T-cell (primary cell): ENCODE measurements at regions not wholly inside any gene's neighbourhood (a gene's known extent, or its start where the extent isn't known, plus 50 kb on each side); places are given as distances from the start of the nearest gene placed in this dataset.

Source experiments
- ATAC-seq, 4 experiments: fragments of 200-7000 bp in 3 of 4; fragments of 150-1000 bp in 1 of 4; cut with Tn5 transposase; replicated peaks in 1 of 4; 1 replicate in 3 of 4; 2 replicates in 1 of 4; pipeline ENCODE4 v1.10.0; 2021; ENCODE audit warnings: moderate library complexity in 3 of 4, mild to moderate bottlenecking in 2 of 4, moderate number of reproducible peaks in 1 of 4
- CTCF ChIA-PET, 2 donors: fragments of 300-600 bp; sonication (Branson Sonifier 250); formaldehyde crosslinking; loops; one replicate each; lab custom pipeline; 2022; ENCODE audit warnings: antibody characterized with exemption in 2 of 2; lab: Charles Lee
- POLR2A ChIA-PET, 2 donors: fragments of 300-600 bp; sonication (Branson Sonifier 250); formaldehyde crosslinking; loops; one replicate each; lab custom pipeline; 2022; ENCODE audit warnings: antibody characterized with exemption in 2 of 2; lab: Charles Lee
- DNase-seq, 35 experiments: peaks; one replicate each; pipeline versions ENCODE4 v3.0.0 to v3.0.0-alpha.2; 2013 to 2023
- H3K27ac ChIP-seq: one replicate; pipeline ENCODE4 v1.5.1; 2013; ENCODE audit warnings: low read length
- H3K27me3 ChIP-seq, 2 experiments: replicated peaks in 1 of 2; 1 replicate in 1 of 2; 2 replicates in 1 of 2; pipeline versions ENCODE4 v1.6.1 to v1.7.0; 2013; ENCODE audit warnings: low read length in 1 of 2, mixed read lengths in 1 of 2; ENCODE audit not compliant: control insufficient read depth in 2 of 2, insufficient read depth in 2 of 2; ENCODE audit errors: extremely low read depth in 1 of 2
- H3K36me3 ChIP-seq, 2 donors: 1 replicate in 1 of 2; 2 replicates in 1 of 2; pipeline versions ENCODE4 v1.6.1 to v1.7.0; 2013; ENCODE audit warnings: low read length in 1 of 2; ENCODE audit not compliant: control insufficient read depth in 2 of 2, insufficient read depth in 1 of 2; ENCODE audit errors: extremely low read depth in 1 of 2
- H3K4me1 ChIP-seq, 2 experiments: 1 replicate in 1 of 2; 2 replicates in 1 of 2; pipeline versions ENCODE4 v1.6.1 to v1.7.0; 2013; ENCODE audit warnings: low read length in 2 of 2, mixed read lengths in 1 of 2; ENCODE audit not compliant: insufficient read depth in 2 of 2, control insufficient read depth in 1 of 2; ENCODE audit errors: extremely low read depth in 1 of 2
- H3K4me3 ChIP-seq, 2 donors: 1 replicate in 1 of 2; 2 replicates in 1 of 2; pipeline versions ENCODE4 v1.5.1 to v1.7.0; 2013; ENCODE audit warnings: mild to moderate bottlenecking in 2 of 2, low read length in 1 of 2, moderate library complexity in 1 of 2; ENCODE audit not compliant: control insufficient read depth in 1 of 2; ENCODE audit errors: extremely low read depth in 1 of 2
- H3K9me3 ChIP-seq: 2 replicates; pipeline ENCODE4 v1.7.0; 2013
- H3K27ac Mint-ChIP-seq, 2 donors: one replicate each; pipeline ENCODE4 v1.8.0; 2020 to 2021; ENCODE audit warnings: mild to moderate bottlenecking in 2 of 2, mixed read lengths in 2 of 2
- H3K27me3 Mint-ChIP-seq, 2 donors: one replicate each; pipeline ENCODE4 v1.8.0; 2021 to 2022; ENCODE audit warnings: mixed read lengths in 2 of 2
- H3K36me3 Mint-ChIP-seq: one replicate; pipeline ENCODE4 v1.8.0; 2021; ENCODE audit warnings: mixed read lengths
- H3K4me1 Mint-ChIP-seq, 3 donors: one replicate each; pipeline ENCODE4 v1.8.0; 2020 to 2022; ENCODE audit warnings: mixed read lengths in 3 of 3, mild to moderate bottlenecking in 1 of 3
- H3K4me3 Mint-ChIP-seq, 3 donors: one replicate each; pipeline ENCODE4 v1.8.0; 2020 to 2022; ENCODE audit warnings: mild to moderate bottlenecking in 3 of 3, mixed read lengths in 3 of 3, moderate library complexity in 3 of 3
- H3K9me3 Mint-ChIP-seq, 3 donors: one replicate each; pipeline ENCODE4 v1.8.0; 2020 to 2022; ENCODE audit warnings: mixed read lengths in 3 of 3
- WGBS: methylation state at CpG from one replicate; pipeline ENCODE4 v1.1.5; 2013; ENCODE audit warnings: missing lambda C conversion rate; ENCODE audit not compliant: insufficient coverage; 5-methylcytosine and 5-hydroxymethylcytosine counted together

- no peaks in the 10 kb centered on the region for H3K36me3 Mint-ChIP-seq
- Histone ChIP-seq H3K9me3 (no peaks in the 10 kb centered on the region), H3K27me3 (peaks cover 0 to 2% of the 10 kb centered on the region in 2 experiments), H3K36me3 (no peaks in the 10 kb centered on the region), H3K4me3 (no peak overlapping the region), H3K4me1 (no peaks in the 10 kb centered on the region), H3K27ac (no peak overlapping the region)
- no peak overlapping the region for H3K27ac Mint-ChIP-seq
- 58% methylated on average over 10 of the region's 10 CpGs for WGBS
- no peak overlapping the region for H3K4me3 Mint-ChIP-seq
- no peaks in the 10 kb centered on the region for H3K9me3 Mint-ChIP-seq
- DNase-seq (peak in 1 of 35 experiments; percentile 9), ATAC-seq (no peak)
- ChIA-PET POLR2A (no interaction called here), CTCF (no interaction called here)
- H3K4me1 Mint-ChIP-seq, result no peaks in the 10 kb centered on the region
- peaks cover 0 to 3% of the 10 kb centered on the region in 2 donors for H3K27me3 Mint-ChIP-seq
These were observed 92.3 kb downstream of the TUBA3C start for GRCh38 chr13:19089315-19089714.

- H3K27ac ChIP-seq, result no peak overlapping the region
- H3K36me3 Mint-ChIP-seq, result no peaks in the 10 kb centered on the region
- H3K9me3 ChIP-seq, result no peaks in the 10 kb centered on the region
- ChIA-PET POLR2A (no interaction called here), CTCF (no interaction called here)
- H3K4me3 ChIP-seq, result peak overlapping the region in 1 of 2 donors; percentile 19
- peaks cover 0 to 3% of the 10 kb centered on the region in 2 donors for H3K27me3 Mint-ChIP-seq
- no peak for ATAC-seq
- H3K4me1 Mint-ChIP-seq, result no peaks in the 10 kb centered on the region
- H3K4me3 Mint-ChIP-seq, result no peak overlapping the region
- no peaks in the 10 kb centered on the region for H3K36me3 ChIP-seq
- H3K9me3 Mint-ChIP-seq, result no peaks in the 10 kb centered on the region
- DNase-seq, result no peak
- peaks cover 0 to 2% of the 10 kb centered on the region in 2 experiments for H3K27me3 ChIP-seq
- 74% methylated on average over 7 of the region's 8 CpGs for WGBS
- H3K4me1 ChIP-seq, result no peaks in the 10 kb centered on the region
- no peak overlapping the region for H3K27ac Mint-ChIP-seq
These were observed 93.2 kb downstream of the TUBA3C start for GRCh38 chr13:19088416-19088815.

- no peaks in the 10 kb centered on the region for H3K4me1 ChIP-seq
- no peak overlapping the region for H3K27ac ChIP-seq
- Mint-ChIP-seq H3K4me1 (no peaks in the 10 kb centered on the region), H3K36me3 (no peaks in the 10 kb centered on the region), H3K27me3 (peaks cover 0 to 3% of the 10 kb centered on the region in 2 donors), H3K27ac (no peak overlapping the region), H3K4me3 (no peak overlapping the region), H3K9me3 (peaks cover 0 to 9% (median 0%) of the 10 kb centered on the region in 3 donors)
- H3K27me3 ChIP-seq, result peaks cover 0 to 2% of the 10 kb centered on the region in 2 experiments
- no peak for ATAC-seq
- no peak for DNase-seq
- ChIA-PET POLR2A (no interaction called here), CTCF (no interaction called here)
- H3K9me3 ChIP-seq, result no peaks in the 10 kb centered on the region
- 92% methylated on average over 10 of the region's 12 CpGs for WGBS
- H3K4me3 ChIP-seq, result no peak overlapping the region
- H3K36me3 ChIP-seq, result no peaks in the 10 kb centered on the region
These were observed 95.7 kb downstream of the TUBA3C start for GRCh38 chr13:19085876-19086275.

GRCh38 chr13:19085258-19085657 is 96.4 kb downstream of the TUBA3C start:
- Mint-ChIP-seq H3K4me1 (no peaks in the 10 kb centered on the region), H3K27ac (no peak overlapping the region), H3K27me3 (peaks cover 0 to 3% of the 10 kb centered on the region in 2 donors), H3K36me3 (no peaks in the 10 kb centered on the region), H3K4me3 (no peak overlapping the region), H3K9me3 (peaks cover 0 to 9% (median 0%) of the 10 kb centered on the region in 3 donors)
- 46% methylated on average over 3 of the region's 3 CpGs for WGBS
- Histone ChIP-seq H3K9me3 (no peaks in the 10 kb centered on the region), H3K4me1 (no peaks in the 10 kb centered on the region), H3K36me3 (no peaks in the 10 kb centered on the region), H3K27ac (no peak overlapping the region), H3K27me3 (peaks cover 0 to 2% of the 10 kb centered on the region in 2 experiments), H3K4me3 (no peak overlapping the region)
- DNase-seq (no peak), ATAC-seq (no peak)
- POLR2A ChIA-PET, result no interaction called here
- CTCF ChIA-PET, result no interaction called here

GRCh38 chr13:19083340-19083739 is 98.3 kb downstream of the TUBA3C start:
- ATAC-seq (no peak), DNase-seq (no peak)
- peaks cover 0 to 3% of the 10 kb centered on the region in 2 donors for H3K27me3 Mint-ChIP-seq
- Histone ChIP-seq H3K27me3 (no peaks in the 10 kb centered on the region), H3K4me1 (no peaks in the 10 kb centered on the region), H3K36me3 (no peaks in the 10 kb centered on the region), H3K4me3 (no peak overlapping the region), H3K27ac (no peak overlapping the region), H3K9me3 (no peaks in the 10 kb centered on the region)
- H3K36me3 Mint-ChIP-seq, result no peaks in the 10 kb centered on the region
- POLR2A ChIA-PET, result no interaction called here
- 100% methylated on average over 1 of the region's 3 CpGs for WGBS
- H3K4me1 Mint-ChIP-seq, result no peaks in the 10 kb centered on the region
- CTCF ChIA-PET, result no interaction called here
- H3K4me3 Mint-ChIP-seq, result no peak overlapping the region
- H3K27ac Mint-ChIP-seq, result no peak overlapping the region
- peaks cover 0 to 9% (median 4%) of the 10 kb centered on the region in 3 donors for H3K9me3 Mint-ChIP-seq

- peaks cover 0 to 6% (median 4%) of the 10 kb centered on the region in 3 donors for H3K9me3 Mint-ChIP-seq
- no peak for DNase-seq
- no peak overlapping the region for H3K4me3 ChIP-seq
- H3K36me3 ChIP-seq, result no peaks in the 10 kb centered on the region
- 95% methylated on average over 4 of the region's 7 CpGs for WGBS
- H3K4me1 Mint-ChIP-seq, result no peaks in the 10 kb centered on the region
- ChIA-PET POLR2A (no interaction called here), CTCF (no interaction called here)
- H3K36me3 Mint-ChIP-seq, result no peaks in the 10 kb centered on the region
- peaks cover 0 to 9% of the 10 kb centered on the region in 2 experiments for H3K27me3 ChIP-seq
- no peak overlapping the region for H3K27ac ChIP-seq
- H3K4me1 ChIP-seq, result no peaks in the 10 kb centered on the region
- ATAC-seq, result no peak
- H3K27ac Mint-ChIP-seq, result no peak overlapping the region
- no peak overlapping the region for H3K4me3 Mint-ChIP-seq
- no peaks in the 10 kb centered on the region for H3K9me3 ChIP-seq
- H3K27me3 Mint-ChIP-seq, result no peaks in the 10 kb centered on the region
These were observed 106.2 kb downstream of the TUBA3C start for GRCh38 chr13:19075418-19075817.

GRCh38 chr13:19074519-19074918 is 107.1 kb downstream of the TUBA3C start:
- WGBS, result 77% methylated on average over 8 of the region's 8 CpGs
- Histone ChIP-seq H3K36me3 (no peaks in the 10 kb centered on the region), H3K27ac (no peak overlapping the region), H3K4me3 (no peak overlapping the region), H3K9me3 (no peaks in the 10 kb centered on the region), H3K4me1 (no peaks in the 10 kb centered on the region), H3K27me3 (peaks cover 0 to 9% of the 10 kb centered on the region in 2 experiments)
- no peaks in the 10 kb centered on the region for H3K27me3 Mint-ChIP-seq
- no peak overlapping the region for H3K4me3 Mint-ChIP-seq
- no peak for ATAC-seq
- no peaks in the 10 kb centered on the region for H3K36me3 Mint-ChIP-seq
- DNase-seq, result no peak
- POLR2A ChIA-PET, result no interaction called here
- CTCF ChIA-PET, result no interaction called here
- H3K4me1 Mint-ChIP-seq, result no peaks in the 10 kb centered on the region
- H3K9me3 Mint-ChIP-seq, result peaks cover 0 to 6% (median 4%) of the 10 kb centered on the region in 3 donors
- H3K27ac Mint-ChIP-seq, result no peak overlapping the region
